Testis (tissue), 2 donors: ENCODE measurements at regions not wholly inside any gene's neighbourhood (a gene's known extent, or its start where the extent isn't known, plus 50 kb on each side); places are given as distances from the start of the nearest gene placed in this dataset.

Experiments
- POLR2A ChIP-seq: fragments of 450-650 bp; IDR thresholded peaks from one replicate; pipeline ENCODE4 v1.6.1; 2017; ENCODE audit warnings: antibody characterized with exemption, mild to moderate bottlenecking, moderate library complexity
- TF ChIP-seq, protein P1 (sequence below), 3 experiments: fragments of 450-650 bp in 2 of 3; fragments of 200-600 bp in 1 of 3; sonication (generic) in 1 of 3; IDR thresholded peaks; one replicate each; pipeline ENCODE4 v1.5.1; 2016 to 2019; ENCODE audit warnings: antibody characterized with exemption in 3 of 3, mild to moderate bottlenecking in 2 of 3, moderate library complexity in 1 of 3

GRCh38 chr16:65349626-65350025, 227.8 kb upstream of the CDH11 start:
- TF ChIP-seq, protein P1, sequence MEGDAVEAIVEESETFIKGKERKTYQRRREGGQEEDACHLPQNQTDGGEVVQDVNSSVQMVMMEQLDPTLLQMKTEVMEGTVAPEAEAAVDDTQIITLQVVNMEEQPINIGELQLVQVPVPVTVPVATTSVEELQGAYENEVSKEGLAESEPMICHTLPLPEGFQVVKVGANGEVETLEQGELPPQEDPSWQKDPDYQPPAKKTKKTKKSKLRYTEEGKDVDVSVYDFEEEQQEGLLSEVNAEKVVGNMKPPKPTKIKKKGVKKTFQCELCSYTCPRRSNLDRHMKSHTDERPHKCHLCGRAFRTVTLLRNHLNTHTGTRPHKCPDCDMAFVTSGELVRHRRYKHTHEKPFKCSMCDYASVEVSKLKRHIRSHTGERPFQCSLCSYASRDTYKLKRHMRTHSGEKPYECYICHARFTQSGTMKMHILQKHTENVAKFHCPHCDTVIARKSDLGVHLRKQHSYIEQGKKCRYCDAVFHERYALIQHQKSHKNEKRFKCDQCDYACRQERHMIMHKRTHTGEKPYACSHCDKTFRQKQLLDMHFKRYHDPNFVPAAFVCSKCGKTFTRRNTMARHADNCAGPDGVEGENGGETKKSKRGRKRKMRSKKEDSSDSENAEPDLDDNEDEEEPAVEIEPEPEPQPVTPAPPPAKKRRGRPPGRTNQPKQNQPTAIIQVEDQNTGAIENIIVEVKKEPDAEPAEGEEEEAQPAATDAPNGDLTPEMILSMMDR (IDR thresholded peaks at IDR 0.05) = no peak
- no peak for TF ChIP-seq POLR2A
